GM19025 (cell line): ENCODE measurements at regions not wholly inside any gene's neighbourhood (a gene's known extent, or its start where the extent isn't known, plus 50 kb on each side); places are given as distances from the start of the nearest gene placed in this dataset.
"Not testable (repeated sequence)": the region's sequence is repeated elsewhere in the genome, so short reads cannot be mapped to it uniquely, and the experiment has no call there.

ENCODE experiments used
- ATAC-seq: cut with Tn5 transposase; IDR thresholded peaks from one replicate; pipeline ENCODE4 v1.9.1; 2021; ENCODE audit warnings: mild to moderate bottlenecking, low read depth, moderate library complexity; ENCODE audit not compliant: unreplicated experiment

- ATAC-seq: no peak
Observed at GRCh38 chr17:31750578-31750977, 108.5 kb downstream of the COPRS start.

- no peak for ATAC-seq
Observed at GRCh38 chr17:31748881-31749280, 110.2 kb downstream of the COPRS start.

GRCh38 chr17:31746884-31747495, 112.1 kb downstream of the COPRS start:
- ATAC-seq: no peak

GRCh38 chr17:31745964-31746600, 113.0 kb downstream of the COPRS start:
- ATAC-seq: no peak

- no peak for ATAC-seq
Observed at GRCh38 chr17:31744511-31744951, 114.5 kb downstream of the COPRS start.

- ATAC-seq: no peak
Observed at GRCh38 chr17:31743797-31744196, 115.2 kb downstream of the COPRS start.

GRCh38 chr17:31741371-31741770, 117.7 kb downstream of the COPRS start:
- no peak for ATAC-seq

- ATAC-seq: no peak
Observed at GRCh38 chr17:31740611-31741082, 118.4 kb downstream of the COPRS start.

- no peak for ATAC-seq
Observed at GRCh38 chr17:31738996-31739699, 119.9 kb downstream of the COPRS start.

GRCh38 chr17:31738488-31738887, 120.6 kb downstream of the COPRS start:
- no peak for ATAC-seq

- no peak for ATAC-seq
Observed at GRCh38 chr17:31738067-31738466, 121.0 kb downstream of the COPRS start.

GRCh38 chr17:31736855-31737625, 122.0 kb downstream of the COPRS start:
- ATAC-seq: no peak

GRCh38 chr17:31733326-31733725, 125.7 kb downstream of the COPRS start:
- no peak for ATAC-seq

GRCh38 chr17:31731585-31732154, 127.4 kb downstream of the COPRS start:
- ATAC-seq: not testable (repeated sequence)

GRCh38 chr17:31731118-31731517, 127.9 kb downstream of the COPRS start:
- ATAC-seq: no peak

GRCh38 chr17:31726980-31727427, 132.0 kb downstream of the COPRS start:
- ATAC-seq: no peak

- ATAC-seq: no peak
Observed at GRCh38 chr17:31724619-31725018, 134.4 kb downstream of the COPRS start.

- ATAC-seq: no peak
Observed at GRCh38 chr17:31724026-31724425, 135.0 kb downstream of the COPRS start.

- ATAC-seq: no peak
Observed at GRCh38 chr17:31722251-31723056, 136.6 kb downstream of the COPRS start.
